ENCODE measurements at regions not wholly inside any gene's neighbourhood (a gene's known extent, or its start where the extent isn't known, plus 50 kb on each side); places are given as distances from the start of the nearest gene placed in this dataset.

DNA sequence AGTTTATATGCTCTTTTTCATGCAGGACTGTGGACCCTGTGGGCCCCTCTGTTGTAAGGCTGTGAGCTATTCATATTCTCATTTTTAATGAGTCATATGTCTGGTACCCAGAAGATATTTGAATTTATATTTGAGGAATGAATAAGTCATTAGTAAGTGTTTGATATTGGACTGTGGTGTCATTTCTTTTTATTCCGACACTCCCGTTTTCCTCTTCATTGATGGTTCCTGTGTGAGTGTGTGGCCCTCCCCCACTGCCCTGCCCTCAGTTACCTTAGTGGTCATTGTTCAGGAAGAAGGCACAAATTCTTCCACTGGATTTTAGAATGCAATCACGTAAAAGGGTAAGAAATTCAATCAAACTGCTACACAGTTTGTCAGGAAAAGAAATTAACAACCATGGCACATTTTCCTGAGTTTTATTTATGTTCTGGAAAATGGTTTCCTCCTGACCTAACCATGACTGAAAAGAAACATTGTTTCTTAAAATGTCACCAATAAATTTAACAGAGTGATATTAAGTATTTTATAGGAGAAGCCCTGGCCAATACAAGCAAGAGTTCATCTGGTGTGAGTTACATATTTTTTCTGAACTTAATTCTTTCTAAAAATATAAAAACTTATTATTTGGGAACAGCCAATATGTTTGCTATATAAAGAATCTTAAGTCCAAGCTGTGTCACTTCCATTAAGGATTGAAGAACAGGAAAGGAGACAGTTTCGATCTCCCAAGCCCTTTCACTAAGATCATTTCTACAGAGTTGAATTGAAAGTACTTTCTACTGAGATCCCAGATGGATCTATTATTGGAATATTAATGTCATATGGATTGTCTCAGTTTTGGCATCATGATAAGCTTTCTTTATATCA is 370.5 kb upstream of the ANXA10 start:
- no peak for TF ChIP-seq POLR2A (IDR thresholded peaks at IDR 0.05; ENCODE audit: low read depth, low read length)
- TF ChIP-seq POLR2AphosphoS5 (IDR thresholded peaks at IDR 0.05; ENCODE audit: low read depth, low read length), result no peak

Measured in GM12892 (cell line).